ENCODE measurements at regions not wholly inside any gene's neighbourhood (a gene's known extent, or its start where the extent isn't known, plus 50 kb on each side); places are given as distances from the start of the nearest gene placed in this dataset.

- Histone ChIP-seq H2BK5ac (ENCODE audit: low read depth, low read length) (no peak overlapping the region), H3K4me2 (ENCODE audit: insufficient read depth in 1 of 2, low read depth in 2 of 2, low read length in 2 of 2) (no peak overlapping the region), H3K79me2 (ENCODE audit: control insufficient read depth in 1 of 2, insufficient read depth in 2 of 2, low read length in 2 of 2) (no peaks in the 10 kb centered on the region), H3K4ac (replicated peaks; ENCODE audit: insufficient read length, low read depth, low read length) (no peak overlapping the region), H3K4me1 (replicated peaks in 1 of 4; ENCODE audit: control insufficient read depth in 3 of 4, insufficient read depth in 4 of 4, low read length in 3 of 4) (no peaks in the 10 kb centered on the region), H3K18ac (ENCODE audit: extremely low read depth, low read length) (no peak overlapping the region), H2AFZ (ENCODE audit: low read length) (no peak overlapping the region), H3K27me3 (replicated peaks in 1 of 4; ENCODE audit: control insufficient read depth in 3 of 4, extremely low read depth in 1 of 4, insufficient read depth in 3 of 4, low read length in 3 of 4) (no peaks in the 10 kb centered on the region), H2AK5ac (ENCODE audit: low read depth, low read length) (no peak overlapping the region), H3K79me1 (ENCODE audit: low read depth, low read length) (no peaks in the 10 kb centered on the region), H4K91ac (replicated peaks; ENCODE audit: insufficient read length, low read length) (no peak overlapping the region), H2BK20ac (ENCODE audit: low read length) (no peak overlapping the region), H4K8ac (ENCODE audit: extremely low read depth, insufficient read depth, low read length) (no peak overlapping the region), H3K9ac (replicated peaks in 1 of 4; ENCODE audit: extremely low read depth in 1 of 4, low read depth in 3 of 4, low read length in 3 of 4) (no peak overlapping the region), H3K56ac (replicated peaks; ENCODE audit: insufficient read length, low read depth, low read length) (no peak overlapping the region), H2BK12ac (ENCODE audit: low read depth, low read length) (no peak overlapping the region), H2BK15ac (ENCODE audit: low read length) (no peak overlapping the region), H3K36me3 (ENCODE audit: control insufficient read depth in 2 of 4, insufficient read depth in 4 of 4, low read length in 3 of 4) (no peaks in the 10 kb centered on the region), H4K20me1 (replicated peaks in 1 of 2; ENCODE audit: control insufficient read depth in 1 of 2, insufficient read depth in 2 of 2, low read length in 2 of 2) (no peaks in the 10 kb centered on the region), H3K4me3 (ENCODE audit: extremely low read depth in 1 of 4, insufficient read depth in 2 of 4, low read depth in 3 of 4, low read length in 4 of 4) (no peak overlapping the region), H3K23me2 (ENCODE audit: low read depth, low read length) (no peaks in the 10 kb centered on the region), H3K9me3 (ENCODE audit: insufficient read depth in 2 of 2, low read depth in 1 of 2, low read length in 1 of 2) (no peaks in the 10 kb centered on the region), H2BK120ac (replicated peaks; ENCODE audit: low read depth, low read length) (no peak overlapping the region), H3K14ac (ENCODE audit: insufficient read length) (no peak overlapping the region), H4K5ac (ENCODE audit: insufficient read length, low read depth, low read length) (no peak overlapping the region), H3K27ac (ENCODE audit: low read depth, low read length) (no peak overlapping the region), H3K23ac (ENCODE audit: insufficient read length) (no peak overlapping the region)
- DNase-seq (ENCODE audit: low read depth in 1 of 2, low spot score in 2 of 2) (no peak), FAIRE-seq (no peak)
- ChIA-PET CTCF (ENCODE audit: partially characterized antibody) (interaction anchor here (0.6 to 0.9 kb wide), 4 partner anchors 21 to 879 kb away, joined by 3 to 4 read pairs (median 3); no protein-coding TSS in a partner anchor), POLR2A (ENCODE audit: partially characterized antibody) (no interaction called here)
- 61% methylated on average over 3 of the region's 3 CpGs; no CpG with 5 or more reads in 1 of the 2 experiments for WGBS, 2 experiments (ENCODE audit: extremely low coverage in 1 of 2, insufficient coverage in 1 of 2, insufficient read length in 1 of 2, insufficient replicate concordance in 2 of 2, low coverage in 1 of 2, low lambda C conversion rate in 2 of 2, missing lambda C conversion rate in 1 of 2)
- TF ChIP-seq FOSL1 (IDR thresholded peaks at IDR 0.05; ENCODE audit: insufficient read depth, low read depth, low read length) = no peak
- no peak for TF ChIP-seq CBX8 (IDR thresholded peaks at IDR 0.05; ENCODE audit: borderline replicate concordance, low read depth, low read length)
- no peak for TF ChIP-seq TEAD4 (IDR thresholded peaks at IDR 0.05; ENCODE audit: low read depth, low read length)
- TF ChIP-seq SIX5 (IDR thresholded peaks at IDR 0.05; ENCODE audit: low read depth, low read length) = no peak
- TF ChIP-seq CREB1 (IDR thresholded peaks at IDR 0.05) = no peak
- no peak for TF ChIP-seq RXRA (IDR thresholded peaks at IDR 0.05; ENCODE audit: insufficient read depth, low read depth, low read length)
- TF ChIP-seq CHD2 (IDR thresholded peaks at IDR 0.05; ENCODE audit: low read length) = no peak
- TF ChIP-seq CBX5 (IDR thresholded peaks at IDR 0.05; ENCODE audit: low read depth, low read length) = no peak
- no peak for TF ChIP-seq KDM1A (IDR thresholded peaks at IDR 0.05; ENCODE audit: borderline replicate concordance, low read length)
- no peak for TF ChIP-seq GTF2F1 (IDR thresholded peaks at IDR 0.05; ENCODE audit: borderline replicate concordance, low read depth, low read length)
- TF ChIP-seq CEBPB (IDR thresholded peaks at IDR 0.05; ENCODE audit: low read depth, low read length) = no peak
- no peak for TF ChIP-seq KDM5A (IDR thresholded peaks at IDR 0.05; ENCODE audit: low read length)
- TF ChIP-seq YY1 (IDR thresholded peaks at IDR 0.05; ENCODE audit: low read depth, low read length) = no peak
Observed at GRCh38 chr13:76148926-76149325, 512.8 kb downstream of the LMO7 start.

Measured in H1 (cell line).